LNCaP clone FGC (cell line): ENCODE measurements at regions not wholly inside any gene's neighbourhood (a gene's known extent, or its start where the extent isn't known, plus 50 kb on each side); places are given as distances from the start of the nearest gene placed in this dataset.

Experiments used
- DNase-seq: peaks from one replicate; pipeline ENCODE4 v3.0.0-alpha.2; 2011; ENCODE audit warnings: low read depth
- H3K4me3 ChIP-seq: 2 replicates; pipeline ENCODE4 v1.5.1; 2011; ENCODE audit warnings: mild to moderate bottlenecking, low read depth, low read length, control low read depth
- TF ChIP-seq, protein P1 (sequence below): IDR thresholded peaks from 2 replicates; pipeline ENCODE4 v1.5.1; 2012; ENCODE audit warnings: mild to moderate bottlenecking; ENCODE audit not compliant: control insufficient read depth, insufficient read depth; ENCODE audit errors: extremely low read depth

- no peak overlapping the region for H3K4me3 ChIP-seq
- no peak for DNase-seq
- TF ChIP-seq, protein P1, sequence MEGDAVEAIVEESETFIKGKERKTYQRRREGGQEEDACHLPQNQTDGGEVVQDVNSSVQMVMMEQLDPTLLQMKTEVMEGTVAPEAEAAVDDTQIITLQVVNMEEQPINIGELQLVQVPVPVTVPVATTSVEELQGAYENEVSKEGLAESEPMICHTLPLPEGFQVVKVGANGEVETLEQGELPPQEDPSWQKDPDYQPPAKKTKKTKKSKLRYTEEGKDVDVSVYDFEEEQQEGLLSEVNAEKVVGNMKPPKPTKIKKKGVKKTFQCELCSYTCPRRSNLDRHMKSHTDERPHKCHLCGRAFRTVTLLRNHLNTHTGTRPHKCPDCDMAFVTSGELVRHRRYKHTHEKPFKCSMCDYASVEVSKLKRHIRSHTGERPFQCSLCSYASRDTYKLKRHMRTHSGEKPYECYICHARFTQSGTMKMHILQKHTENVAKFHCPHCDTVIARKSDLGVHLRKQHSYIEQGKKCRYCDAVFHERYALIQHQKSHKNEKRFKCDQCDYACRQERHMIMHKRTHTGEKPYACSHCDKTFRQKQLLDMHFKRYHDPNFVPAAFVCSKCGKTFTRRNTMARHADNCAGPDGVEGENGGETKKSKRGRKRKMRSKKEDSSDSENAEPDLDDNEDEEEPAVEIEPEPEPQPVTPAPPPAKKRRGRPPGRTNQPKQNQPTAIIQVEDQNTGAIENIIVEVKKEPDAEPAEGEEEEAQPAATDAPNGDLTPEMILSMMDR: no peak
Observed at GRCh38 chrX:6384371-6384770, 150.5 kb downstream of the VCX3A start.

DNA sequence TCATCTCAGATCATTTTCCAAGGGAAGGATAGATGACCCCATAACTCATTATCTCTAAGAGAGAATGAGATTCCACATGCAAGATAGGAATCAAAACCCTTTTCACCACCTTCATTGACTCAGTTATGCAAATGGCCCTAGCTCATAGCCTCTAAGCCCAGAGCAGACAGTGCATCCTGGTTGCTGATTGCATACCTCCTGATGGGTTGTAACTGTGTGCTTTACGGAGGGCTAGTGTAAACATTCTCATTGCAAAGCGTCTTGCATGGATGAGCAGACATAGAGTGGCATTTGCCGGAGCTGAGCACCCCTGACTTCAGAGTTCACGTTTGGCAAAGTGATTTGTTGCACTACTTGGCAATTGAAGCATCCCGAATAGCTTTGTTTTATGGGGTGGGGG lies 151.0 kb downstream of the VCX3A start:
- no peak for DNase-seq
- TF ChIP-seq, protein P1: no peak
- no peak overlapping the region for H3K4me3 ChIP-seq

DNA sequence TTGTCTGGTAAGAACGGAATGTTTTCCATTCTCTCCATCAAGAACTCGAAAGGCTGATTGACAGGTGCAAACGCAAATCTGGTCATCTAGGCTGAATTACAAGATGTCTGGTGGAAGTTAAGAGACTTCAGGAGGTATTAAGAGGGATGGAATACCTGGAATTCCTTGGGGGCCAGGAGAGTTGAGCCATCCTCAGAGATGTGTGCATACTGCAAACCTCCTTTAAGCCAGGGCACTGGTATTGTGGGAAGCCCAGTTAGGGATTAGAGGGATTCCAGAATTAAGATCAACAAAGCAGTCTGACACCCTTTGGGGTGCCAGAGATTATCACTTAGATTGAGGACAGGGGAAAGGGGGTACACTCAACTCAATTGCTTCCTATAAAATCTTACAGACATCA lies 151.4 kb downstream of the VCX3A start:
- TF ChIP-seq, protein P1: no peak
- no peak overlapping the region for H3K4me3 ChIP-seq
- DNase-seq: no peak

DNA sequence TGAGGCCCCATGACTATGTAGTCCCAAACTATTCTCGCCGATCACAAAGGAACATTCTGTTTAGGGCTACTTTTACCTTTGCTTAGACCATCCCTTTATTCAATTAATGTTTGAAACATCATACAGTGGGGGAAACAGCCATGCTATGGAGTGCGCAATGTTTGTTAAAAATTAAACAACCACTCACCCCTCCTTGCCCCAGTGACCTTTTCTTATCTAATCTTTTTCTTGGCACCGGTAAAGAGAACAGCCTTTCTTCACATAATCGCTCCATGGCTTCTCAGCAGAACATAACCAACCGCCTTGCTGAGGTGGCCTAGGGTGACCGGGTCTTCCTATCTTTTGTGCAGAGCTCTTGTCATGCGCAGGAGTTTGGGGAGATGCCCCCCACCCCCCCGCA lies 152.6 kb downstream of the VCX3A start:
- no peak overlapping the region for H3K4me3 ChIP-seq
- no peak for DNase-seq
- TF ChIP-seq, protein P1: no peak

GRCh38 chrX:6377103-6377764 lies 148.6 kb upstream of the NLGN4X start:
- no peak overlapping the region for H3K4me3 ChIP-seq
- TF ChIP-seq, protein P1: no peak
- DNase-seq: no peak

DNA sequence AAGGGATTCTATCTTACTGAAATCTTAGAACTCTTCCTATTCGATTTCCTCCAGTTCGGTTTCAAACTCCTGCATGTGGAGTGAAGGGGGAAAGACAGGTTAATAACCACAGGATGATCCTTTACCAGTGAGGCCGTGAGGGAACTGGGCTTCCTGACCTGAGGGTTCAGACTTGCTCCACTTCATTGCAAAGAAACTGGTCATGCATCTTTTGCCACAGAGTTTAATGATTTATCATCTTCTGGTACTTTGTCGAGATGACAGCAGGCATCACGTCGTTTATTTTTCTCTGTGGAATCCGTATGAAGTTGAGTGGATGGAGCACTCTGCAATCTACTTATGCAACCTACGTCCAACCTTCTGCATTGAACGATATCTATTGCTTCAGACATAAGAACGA lies 145.9 kb upstream of the NLGN4X start:
- DNase-seq: no peak
- H3K4me3 ChIP-seq: no peak overlapping the region
- TF ChIP-seq, protein P1: no peak

- no peak for DNase-seq
- TF ChIP-seq, protein P1: no peak
- no peak overlapping the region for H3K4me3 ChIP-seq
Observed at GRCh38 chrX:6372981-6373380, 144.3 kb upstream of the NLGN4X start.
